Stimulated activated CD4-positive, alpha-beta T cell treated with anti-CD3 and anti-CD28 coated beads, Interleukin-15, amount 100 ng/mL, for 1 hour (primary cell): ENCODE measurements at regions not wholly inside any gene's neighbourhood (a gene's known extent, or its start where the extent isn't known, plus 50 kb on each side); places are given as distances from the start of the nearest gene placed in this dataset.

Source experiments
- DNase-seq, 2 donors: peaks; one replicate each; pipeline ENCODE4 v3.0.0-alpha.2; 2020; ENCODE audit warnings: low read depth in 1 of 2, low spot score in 1 of 2

GRCh38 chr1:82264802-82265201, 464.1 kb downstream of the ADGRL2 start:
- DNase-seq, result no peak

- DNase-seq, result no peak
Measured at GRCh38 chr1:82263396-82263795, 462.7 kb downstream of the ADGRL2 start.

- no peak for DNase-seq
Measured at GRCh38 chr1:82260666-82261065, 459.9 kb downstream of the ADGRL2 start.

GRCh38 chr1:82260051-82260450, 459.3 kb downstream of the ADGRL2 start:
- no peak for DNase-seq

- no peak for DNase-seq
Measured at GRCh38 chr1:82258887-82259286, 458.2 kb downstream of the ADGRL2 start.

GRCh38 chr1:82246050-82246449, 445.3 kb downstream of the ADGRL2 start:
- no peak for DNase-seq

- DNase-seq, result no peak
Measured at GRCh38 chr1:82245345-82246014, 444.7 kb downstream of the ADGRL2 start.

- DNase-seq, result no peak
Measured at GRCh38 chr1:82240571-82240970, 439.8 kb downstream of the ADGRL2 start.

GRCh38 chr1:82230667-82231066, 429.9 kb downstream of the ADGRL2 start:
- no peak for DNase-seq

GRCh38 chr1:82227306-82228095, 426.8 kb downstream of the ADGRL2 start:
- DNase-seq, result no peak

GRCh38 chr1:82226186-82226505, 425.4 kb downstream of the ADGRL2 start:
- DNase-seq, result no peak

GRCh38 chr1:82225421-82226185, 424.9 kb downstream of the ADGRL2 start:
- no peak for DNase-seq

- no peak for DNase-seq
Measured at GRCh38 chr1:82223091-82223490, 422.4 kb downstream of the ADGRL2 start.

GRCh38 chr1:82221721-82222120, 421.0 kb downstream of the ADGRL2 start:
- no peak for DNase-seq

GRCh38 chr1:82220754-82221153, 420.0 kb downstream of the ADGRL2 start:
- DNase-seq, result no peak

- DNase-seq, result no peak
Measured at GRCh38 chr1:82219841-82220240, 419.1 kb downstream of the ADGRL2 start.

GRCh38 chr1:82218846-82219245, 418.1 kb downstream of the ADGRL2 start:
- DNase-seq, result no peak

GRCh38 chr1:82215853-82216175, 415.1 kb downstream of the ADGRL2 start:
- DNase-seq, result no peak

- no peak for DNase-seq
Measured at GRCh38 chr1:82215056-82215852, 414.5 kb downstream of the ADGRL2 start.

GRCh38 chr1:82214606-82215005, 413.9 kb downstream of the ADGRL2 start:
- DNase-seq, result no peak

- no peak for DNase-seq
Measured at GRCh38 chr1:82197606-82198005, 396.9 kb downstream of the ADGRL2 start.
